Liver (tissue), 8 donors: ENCODE measurements at regions not wholly inside any gene's neighbourhood (a gene's known extent, or its start where the extent isn't known, plus 50 kb on each side); places are given as distances from the start of the nearest gene placed in this dataset.

Source experiments
- DNase-seq: peaks from one replicate; pipeline ENCODE4 v3.0.0-alpha.2; 2017; ENCODE audit warnings: low spot score
- H3K27ac ChIP-seq, 2 donors: one replicate each; pipeline ENCODE4 v1.7.0; 2013; ENCODE audit warnings: inconsistent platforms in 2 of 2, low read length in 2 of 2, control low read depth in 1 of 2, low read depth in 1 of 2, mild to moderate bottlenecking in 1 of 2
- H3K27me3 ChIP-seq, 4 donors: one replicate each; pipeline versions ENCODE4 v1.6.1 to v1.7.0; 2013; ENCODE audit warnings: low read length in 3 of 4, inconsistent platforms in 1 of 4, mild to moderate bottlenecking in 1 of 4, moderate library complexity in 1 of 4; ENCODE audit not compliant: control insufficient read depth in 4 of 4, insufficient read depth in 4 of 4
- H3K36me3 ChIP-seq, 4 donors: one replicate each; pipeline versions ENCODE4 v1.6.1 to v1.7.0; 2013; ENCODE audit warnings: low read length in 3 of 4, mild to moderate bottlenecking in 3 of 4, low read depth in 1 of 4, moderate library complexity in 1 of 4; ENCODE audit not compliant: control insufficient read depth in 4 of 4, insufficient read depth in 3 of 4
- H3K4me1 ChIP-seq, 4 donors: one replicate each; pipeline versions ENCODE4 v1.6.1 to v1.7.0; 2013; ENCODE audit warnings: low read length in 3 of 4, mild to moderate bottlenecking in 3 of 4, moderate library complexity in 1 of 4; ENCODE audit not compliant: control insufficient read depth in 4 of 4, insufficient read depth in 4 of 4
- H3K4me3 ChIP-seq, 3 donors: one replicate each; pipeline versions ENCODE4 v1.6.1 to v1.7.0; 2013; ENCODE audit warnings: low read length in 3 of 3, control low read depth in 1 of 3, low read depth in 1 of 3, mild to moderate bottlenecking in 1 of 3
- H3K9ac ChIP-seq, 2 donors: one replicate each; pipeline ENCODE4 v1.7.0; 2013; ENCODE audit warnings: low read length in 2 of 2, mild to moderate bottlenecking in 2 of 2, moderate library complexity in 2 of 2, control low read depth in 1 of 2, low read depth in 1 of 2
- H3K9me3 ChIP-seq, 4 donors: one replicate each; pipeline versions ENCODE4 v1.6.1 to v1.7.0; 2013; ENCODE audit warnings: low read length in 3 of 4; ENCODE audit not compliant: control insufficient read depth in 4 of 4
- EGR1 ChIP-seq, 2 donors: IDR thresholded peaks; 2 replicates each; pipeline ENCODE4 v1.6.1; 2016 to 2018; ENCODE audit warnings: antibody characterized with exemption in 2 of 2, low read depth in 2 of 2
- FOXA1 ChIP-seq: IDR thresholded peaks from 2 replicates; pipeline ENCODE4 v1.6.1; 2016; ENCODE audit warnings: antibody characterized with exemption
- FOXA2 ChIP-seq: IDR thresholded peaks from 2 replicates; pipeline ENCODE4 v1.6.1; 2016; ENCODE audit warnings: antibody characterized with exemption
- GABPA ChIP-seq, 2 donors: IDR thresholded peaks in 1 of 2; conservative IDR thresholded peaks in 1 of 2; 2 replicates each; pipeline ENCODE4 v1.6.1; 2016; ENCODE audit warnings: antibody characterized with exemption in 2 of 2, mild to moderate bottlenecking in 1 of 2, moderate library complexity in 1 of 2
- HNF4A ChIP-seq, 2 donors: conservative IDR thresholded peaks; 2 replicates each; pipeline ENCODE4 v1.6.1; 2016; ENCODE audit warnings: antibody characterized with exemption in 2 of 2, mild to moderate bottlenecking in 2 of 2
- HNF4G ChIP-seq: IDR thresholded peaks from 2 replicates; pipeline ENCODE4 v1.6.1; 2016; ENCODE audit warnings: antibody characterized with exemption
- JUND ChIP-seq, 2 donors: IDR thresholded peaks; 2 replicates each; pipeline ENCODE4 v1.6.1; 2016; ENCODE audit warnings: antibody characterized with exemption in 2 of 2
- RAD21 ChIP-seq, 2 donors: IDR thresholded peaks; 2 replicates each; pipeline ENCODE4 v1.6.1; 2016; ENCODE audit warnings: antibody characterized with exemption in 2 of 2, mild to moderate bottlenecking in 2 of 2
- REST ChIP-seq: IDR thresholded peaks from 2 replicates; pipeline ENCODE4 v1.6.1; 2016; ENCODE audit warnings: antibody characterized with exemption, mild to moderate bottlenecking
- RXRA ChIP-seq, 2 donors: IDR thresholded peaks; 2 replicates each; pipeline ENCODE4 v1.6.1; 2017 to 2018; ENCODE audit warnings: antibody characterized with exemption in 2 of 2, mild to moderate bottlenecking in 1 of 2
- SP1 ChIP-seq: IDR thresholded peaks from 2 replicates; pipeline ENCODE4 v1.6.1; 2018; ENCODE audit warnings: antibody characterized with exemption, mild to moderate bottlenecking
- YY1 ChIP-seq: IDR thresholded peaks from 2 replicates; pipeline ENCODE4 v1.6.1; 2016; ENCODE audit warnings: antibody characterized with exemption, mild to moderate bottlenecking
- WGBS: extraction: QIAGEN DNeasy Blood & Tissue Kit; methylation state at CpG from one replicate; pipeline ENCODE4 v1.1.7; 2013; 5-methylcytosine and 5-hydroxymethylcytosine counted together
- TF ChIP-seq, protein P1 (sequence below): IDR thresholded peaks from 2 replicates; pipeline ENCODE4 v1.6.1; 2016; ENCODE audit warnings: antibody characterized with exemption
- TF ChIP-seq, protein P2 (sequence below): fragments of 150-350 bp; IDR thresholded peaks from 2 replicates; pipeline ENCODE4 v1.5.1; 2017; ENCODE audit warnings: improper control_type of control experiment, low read depth, low read length; ENCODE audit not compliant: missing input control
- TF ChIP-seq, protein P3 (sequence below): IDR thresholded peaks from 2 replicates; pipeline ENCODE4 v1.6.1; 2016; ENCODE audit warnings: antibody characterized with exemption
- TF ChIP-seq, protein P4 (sequence below): IDR thresholded peaks from 2 replicates; pipeline ENCODE4 v1.6.1; 2016; ENCODE audit warnings: antibody characterized with exemption
- donor health status: healthy.
- donor health status: healthy.
- donor health status: healthy.
- donor health status: healthy.
- donor health status: healthy.

GRCh38 chr4:56206258-56206657, 181.0 kb downstream of the AASDH start:
- TF ChIP-seq REST (no peak), HNF4G (no peak), RXRA (IDR thresholded peaks at IDR 0.05) (no peak), FOXA2 (no peak)
- TF ChIP-seq, protein P1, sequence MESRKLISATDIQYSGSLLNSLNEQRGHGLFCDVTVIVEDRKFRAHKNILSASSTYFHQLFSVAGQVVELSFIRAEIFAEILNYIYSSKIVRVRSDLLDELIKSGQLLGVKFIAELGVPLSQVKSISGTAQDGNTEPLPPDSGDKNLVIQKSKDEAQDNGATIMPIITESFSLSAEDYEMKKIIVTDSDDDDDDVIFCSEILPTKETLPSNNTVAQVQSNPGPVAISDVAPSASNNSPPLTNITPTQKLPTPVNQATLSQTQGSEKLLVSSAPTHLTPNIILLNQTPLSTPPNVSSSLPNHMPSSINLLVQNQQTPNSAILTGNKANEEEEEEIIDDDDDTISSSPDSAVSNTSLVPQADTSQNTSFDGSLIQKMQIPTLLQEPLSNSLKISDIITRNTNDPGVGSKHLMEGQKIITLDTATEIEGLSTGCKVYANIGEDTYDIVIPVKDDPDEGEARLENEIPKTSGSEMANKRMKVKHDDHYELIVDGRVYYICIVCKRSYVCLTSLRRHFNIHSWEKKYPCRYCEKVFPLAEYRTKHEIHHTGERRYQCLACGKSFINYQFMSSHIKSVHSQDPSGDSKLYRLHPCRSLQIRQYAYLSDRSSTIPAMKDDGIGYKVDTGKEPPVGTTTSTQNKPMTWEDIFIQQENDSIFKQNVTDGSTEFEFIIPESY, result no peak
- TF ChIP-seq, protein P2, sequence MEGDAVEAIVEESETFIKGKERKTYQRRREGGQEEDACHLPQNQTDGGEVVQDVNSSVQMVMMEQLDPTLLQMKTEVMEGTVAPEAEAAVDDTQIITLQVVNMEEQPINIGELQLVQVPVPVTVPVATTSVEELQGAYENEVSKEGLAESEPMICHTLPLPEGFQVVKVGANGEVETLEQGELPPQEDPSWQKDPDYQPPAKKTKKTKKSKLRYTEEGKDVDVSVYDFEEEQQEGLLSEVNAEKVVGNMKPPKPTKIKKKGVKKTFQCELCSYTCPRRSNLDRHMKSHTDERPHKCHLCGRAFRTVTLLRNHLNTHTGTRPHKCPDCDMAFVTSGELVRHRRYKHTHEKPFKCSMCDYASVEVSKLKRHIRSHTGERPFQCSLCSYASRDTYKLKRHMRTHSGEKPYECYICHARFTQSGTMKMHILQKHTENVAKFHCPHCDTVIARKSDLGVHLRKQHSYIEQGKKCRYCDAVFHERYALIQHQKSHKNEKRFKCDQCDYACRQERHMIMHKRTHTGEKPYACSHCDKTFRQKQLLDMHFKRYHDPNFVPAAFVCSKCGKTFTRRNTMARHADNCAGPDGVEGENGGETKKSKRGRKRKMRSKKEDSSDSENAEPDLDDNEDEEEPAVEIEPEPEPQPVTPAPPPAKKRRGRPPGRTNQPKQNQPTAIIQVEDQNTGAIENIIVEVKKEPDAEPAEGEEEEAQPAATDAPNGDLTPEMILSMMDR, result no peak
- DNase-seq, result no peak
- H3K27me3 ChIP-seq, result no peaks in the 10 kb centered on the region
- no peak overlapping the region for H3K4me3 ChIP-seq
- H3K27ac ChIP-seq, result no peak overlapping the region
- H3K9me3 ChIP-seq, result peaks cover 2 to 4% (median 3%) of the 10 kb centered on the region in 4 donors
- H3K9ac ChIP-seq, result no peak overlapping the region
- H3K4me1 ChIP-seq, result no peaks in the 10 kb centered on the region
- WGBS, result 79% methylated on average over 4 of the region's 4 CpGs
- H3K36me3 ChIP-seq, result no peaks in the 10 kb centered on the region

- Histone ChIP-seq H3K9me3 (no peaks in the 10 kb centered on the region), H3K9ac (no peak overlapping the region), H3K27ac (no peak overlapping the region), H3K27me3 (no peaks in the 10 kb centered on the region), H3K36me3 (no peaks in the 10 kb centered on the region), H3K4me3 (no peak overlapping the region), H3K4me1 (no peaks in the 10 kb centered on the region)
- DNase-seq, result no peak
- WGBS, result 84% methylated on average over 1 of the region's 1 CpG
- TF ChIP-seq JUND (IDR thresholded peaks at IDR 0.05), result no peak
- TF ChIP-seq YY1, result no peak
- TF ChIP-seq, protein P2, result no peak
- TF ChIP-seq, protein P3, sequence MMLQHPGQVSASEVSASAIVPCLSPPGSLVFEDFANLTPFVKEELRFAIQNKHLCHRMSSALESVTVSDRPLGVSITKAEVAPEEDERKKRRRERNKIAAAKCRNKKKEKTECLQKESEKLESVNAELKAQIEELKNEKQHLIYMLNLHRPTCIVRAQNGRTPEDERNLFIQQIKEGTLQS, result no peak
- TF ChIP-seq HNF4G, result no peak
- TF ChIP-seq, protein P1, result no peak
- TF ChIP-seq, protein P4, sequence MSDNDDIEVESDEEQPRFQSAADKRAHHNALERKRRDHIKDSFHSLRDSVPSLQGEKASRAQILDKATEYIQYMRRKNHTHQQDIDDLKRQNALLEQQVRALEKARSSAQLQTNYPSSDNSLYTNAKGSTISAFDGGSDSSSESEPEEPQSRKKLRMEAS, result no peak
- TF ChIP-seq FOXA1, result no peak
- TF ChIP-seq RAD21 (IDR thresholded peaks at IDR 0.05), result no peak
- no peak for TF ChIP-seq EGR1 (IDR thresholded peaks at IDR 0.05; ENCODE audit: low read depth in 2 of 2)
- no peak for TF ChIP-seq FOXA2
- no peak for TF ChIP-seq RXRA (IDR thresholded peaks at IDR 0.05)
- no peak for TF ChIP-seq GABPA (IDR thresholded peaks at IDR 0.05 in 1 of 2, conservative IDR thresholded peaks at IDR 0.05 in 1 of 2)
- TF ChIP-seq HNF4A (conservative IDR thresholded peaks at IDR 0.05), result no peak
- TF ChIP-seq SP1, result no peak
These were observed 187.0 kb downstream of the AASDH start for GRCh38 chr4:56200275-56200674.
